ENCODE measurements at regions not wholly inside any gene's neighbourhood (a gene's known extent, or its start where the extent isn't known, plus 50 kb on each side); places are given as distances from the start of the nearest gene placed in this dataset.

DNA sequence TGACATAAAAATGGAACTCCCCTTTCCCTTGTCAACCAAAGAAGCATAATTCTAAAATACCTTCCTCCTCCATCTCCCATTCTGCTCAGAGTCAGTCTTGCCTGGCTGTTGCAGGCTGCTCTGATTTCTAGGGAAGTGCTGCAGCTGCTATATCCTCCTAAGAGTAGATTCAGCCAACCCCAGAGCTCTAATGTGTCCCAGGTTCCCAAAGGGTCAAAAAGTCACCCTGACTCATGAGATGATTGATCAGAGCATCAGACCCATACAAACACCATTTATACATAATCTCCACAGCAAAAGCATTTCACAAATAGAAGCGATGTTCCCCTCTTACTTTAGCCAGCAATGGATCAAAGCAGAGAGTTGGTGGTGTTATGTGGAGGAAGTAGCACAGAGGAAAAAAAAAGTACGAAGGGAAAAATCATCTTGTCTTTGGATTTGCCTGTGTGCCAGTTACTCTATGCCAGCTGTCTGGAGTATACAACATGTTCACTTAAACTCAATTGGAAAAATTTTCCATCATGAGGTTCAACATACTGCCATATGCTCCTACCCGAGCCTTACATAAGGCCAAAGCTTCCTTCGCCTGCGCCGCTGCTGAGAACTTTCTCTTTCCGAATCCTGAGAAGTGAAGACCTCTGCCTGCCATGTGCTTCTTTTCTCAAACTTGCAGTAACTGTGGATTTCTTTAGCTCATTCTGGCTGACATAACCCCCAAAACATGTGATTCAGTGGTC, 258.0 kb downstream of the TLE4 start:
- Histone ChIP-seq H3K9me3 (ENCODE audit: low read length) (no peaks in the 10 kb centered on the region), H3K4me3 (ENCODE audit: low read depth in 1 of 2, low read length in 2 of 2) (no peak overlapping the region), H3K9ac (ENCODE audit: low read length) (no peak overlapping the region), H3K27me3 (ENCODE audit: control insufficient read depth in 1 of 2, insufficient read depth in 2 of 2, low read length in 2 of 2) (no peaks in the 10 kb centered on the region), H3K27ac (ENCODE audit: low read depth, low read length) (no peak overlapping the region), H3K36me3 (ENCODE audit: insufficient read depth, low read length) (no peaks in the 10 kb centered on the region), H3K4me1 (ENCODE audit: insufficient read depth, low read length) (no peaks in the 10 kb centered on the region)

DNA sequence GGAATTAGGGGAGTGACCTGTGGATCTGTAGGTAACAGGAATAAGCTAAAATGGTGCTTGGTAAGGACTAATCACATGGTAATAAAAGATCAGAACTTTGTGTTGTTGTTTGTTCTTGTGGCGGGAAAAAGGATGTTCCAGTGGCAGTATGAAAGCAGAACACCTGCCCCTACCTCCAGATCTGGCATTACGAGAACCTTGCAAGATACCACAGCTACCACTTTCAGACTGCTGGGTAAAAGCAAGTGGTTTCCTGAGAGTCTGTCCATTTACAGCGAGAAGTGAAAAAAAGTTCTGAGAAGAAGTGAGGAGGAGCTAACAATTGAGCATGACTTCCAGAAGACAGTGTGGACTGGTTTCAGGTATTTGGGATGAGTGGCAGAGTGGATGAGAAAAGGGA, 252.5 kb downstream of the TLE4 start:
- Histone ChIP-seq H3K9ac (ENCODE audit: low read length) (no peak overlapping the region), H3K4me1 (ENCODE audit: insufficient read depth, low read length) (no peaks in the 10 kb centered on the region), H3K4me3 (ENCODE audit: low read depth in 1 of 2, low read length in 2 of 2) (no peak overlapping the region), H3K36me3 (ENCODE audit: insufficient read depth, low read length) (no peaks in the 10 kb centered on the region), H3K9me3 (ENCODE audit: low read length) (no peaks in the 10 kb centered on the region), H3K27me3 (ENCODE audit: control insufficient read depth in 1 of 2, insufficient read depth in 2 of 2, low read length in 2 of 2) (no peaks in the 10 kb centered on the region), H3K27ac (ENCODE audit: low read depth, low read length) (no peak overlapping the region)

DNA sequence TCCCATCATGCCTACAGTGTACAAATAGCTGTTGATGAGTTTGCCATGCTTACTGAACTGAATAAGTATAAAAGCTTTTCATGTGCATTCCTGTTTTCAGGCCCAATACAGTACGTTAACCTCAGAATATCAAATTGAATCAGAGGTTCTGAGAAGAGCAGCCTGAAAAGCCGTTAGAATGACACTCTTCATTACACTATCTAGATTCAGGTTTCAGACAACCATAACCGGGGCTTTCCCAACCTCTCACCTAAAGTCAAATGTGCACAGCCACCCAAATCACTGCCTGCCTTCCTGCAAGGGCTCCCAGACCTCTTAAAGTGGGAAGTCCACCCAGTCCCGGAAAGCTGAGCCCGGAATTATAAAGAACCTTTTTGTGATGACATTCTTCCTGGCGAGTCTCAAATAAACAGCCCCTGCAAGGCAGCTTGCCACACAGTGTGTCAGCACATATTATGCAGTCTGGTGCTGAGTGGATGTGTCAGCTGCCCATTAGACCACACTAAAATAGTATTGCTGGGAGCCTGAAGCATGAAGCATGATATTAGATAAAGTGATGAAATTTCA, 245.8 kb downstream of the TLE4 start:
- no peaks in the 10 kb centered on the region for H3K36me3 ChIP-seq (ENCODE audit: insufficient read depth, low read length)
- H3K27ac ChIP-seq (ENCODE audit: low read depth, low read length) = no peak overlapping the region
- no peaks in the 10 kb centered on the region for H3K4me1 ChIP-seq (ENCODE audit: insufficient read depth, low read length)
- no peak overlapping the region for H3K4me3 ChIP-seq (ENCODE audit: low read depth in 1 of 2, low read length in 2 of 2)
- H3K9ac ChIP-seq (ENCODE audit: low read length) = no peak overlapping the region
- H3K9me3 ChIP-seq (ENCODE audit: low read length) = no peaks in the 10 kb centered on the region
- H3K27me3 ChIP-seq (ENCODE audit: control insufficient read depth in 1 of 2, insufficient read depth in 2 of 2, low read length in 2 of 2) = no peaks in the 10 kb centered on the region

DNA sequence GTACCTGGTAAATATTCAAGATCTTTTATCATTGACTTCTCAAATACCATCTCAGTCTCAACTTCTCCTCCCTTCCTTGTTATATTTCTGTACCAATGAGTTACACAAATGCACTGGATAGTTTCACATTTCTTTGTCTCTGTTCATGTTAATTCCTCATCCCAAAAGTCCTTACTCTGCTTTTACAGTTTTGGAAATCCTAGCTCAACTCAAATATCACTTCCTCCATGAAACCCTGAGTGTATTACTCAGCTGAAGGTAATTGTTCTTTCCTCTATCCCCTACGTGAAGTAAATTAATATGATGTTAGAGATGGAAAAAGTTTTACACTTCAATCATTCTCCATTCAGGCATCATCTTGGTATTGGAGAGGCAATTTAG, 241.5 kb downstream of the TLE4 start:
- Histone ChIP-seq H3K27ac (ENCODE audit: low read depth, low read length) (no peak overlapping the region), H3K4me1 (ENCODE audit: insufficient read depth, low read length) (no peaks in the 10 kb centered on the region), H3K27me3 (ENCODE audit: control insufficient read depth in 1 of 2, insufficient read depth in 2 of 2, low read length in 2 of 2) (no peaks in the 10 kb centered on the region), H3K9ac (ENCODE audit: low read length) (no peak overlapping the region), H3K4me3 (ENCODE audit: low read depth in 1 of 2, low read length in 2 of 2) (no peak overlapping the region), H3K36me3 (ENCODE audit: insufficient read depth, low read length) (no peaks in the 10 kb centered on the region), H3K9me3 (ENCODE audit: low read length) (no peaks in the 10 kb centered on the region)

DNA sequence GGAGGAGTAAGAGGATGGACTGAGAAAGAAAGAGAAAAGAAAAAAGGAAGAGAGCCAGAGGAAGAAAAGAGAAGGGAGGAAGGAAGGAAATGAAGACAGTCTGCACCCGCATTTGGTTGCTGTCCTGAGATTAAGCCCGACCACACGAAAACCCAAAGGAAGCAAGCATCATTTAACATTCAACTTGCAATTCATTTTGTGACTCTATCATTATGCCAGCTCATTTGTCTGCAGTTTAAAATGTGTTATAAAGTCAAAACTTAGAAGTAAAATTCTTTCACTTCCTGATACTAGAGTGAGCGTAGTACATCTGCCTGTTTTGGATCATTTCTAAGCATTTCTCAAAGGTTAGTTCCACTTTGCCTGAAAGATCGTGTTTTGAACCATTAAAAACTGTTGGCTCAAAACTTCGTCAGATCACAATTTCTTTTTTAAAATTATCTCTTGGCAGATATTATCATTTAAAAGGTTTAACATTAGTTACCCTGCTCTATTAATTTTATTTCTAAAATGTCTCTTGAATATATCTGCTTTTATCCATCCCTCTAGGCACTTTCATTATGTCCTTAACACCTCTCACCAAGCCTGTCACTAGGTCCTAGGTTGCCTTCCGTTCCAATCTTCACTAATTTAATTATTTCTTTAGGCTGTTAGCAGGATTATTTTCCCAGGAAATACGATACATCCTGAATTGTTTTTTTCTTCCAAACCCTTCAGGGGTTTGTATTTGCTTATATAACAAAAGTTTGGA, 240.9 kb downstream of the TLE4 start:
- Histone ChIP-seq H3K9me3 (ENCODE audit: low read length) (no peaks in the 10 kb centered on the region), H3K4me3 (ENCODE audit: low read depth in 1 of 2, low read length in 2 of 2) (no peak overlapping the region), H3K9ac (ENCODE audit: low read length) (no peak overlapping the region)

DNA sequence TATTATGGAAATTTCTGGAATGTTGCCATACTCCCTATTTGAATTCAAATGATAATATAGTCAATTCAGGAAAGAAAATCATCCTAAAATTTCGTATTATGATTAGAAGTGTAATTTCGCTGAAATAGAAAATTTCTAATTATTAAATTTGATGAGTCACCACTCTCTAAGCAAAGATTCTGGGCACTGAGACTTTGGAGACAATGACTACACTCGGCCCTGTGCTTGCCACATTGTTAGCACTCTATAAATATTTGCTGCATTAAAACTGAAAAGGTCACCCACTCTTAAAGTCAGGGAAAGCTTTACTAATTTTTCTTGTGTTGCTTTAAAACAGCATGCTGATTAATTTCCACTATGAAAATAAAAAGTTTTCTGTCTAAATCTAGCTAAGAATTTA, 240.3 kb downstream of the TLE4 start:
- no peaks in the 10 kb centered on the region for H3K9me3 ChIP-seq (ENCODE audit: low read length)
- H3K4me1 ChIP-seq (ENCODE audit: insufficient read depth, low read length) = no peaks in the 10 kb centered on the region
- no peak overlapping the region for H3K9ac ChIP-seq (ENCODE audit: low read length)
- H3K4me3 ChIP-seq (ENCODE audit: low read depth in 1 of 2, low read length in 2 of 2) = no peak overlapping the region
- no peak overlapping the region for H3K27ac ChIP-seq (ENCODE audit: low read depth, low read length)
- H3K36me3 ChIP-seq (ENCODE audit: insufficient read depth, low read length) = no peaks in the 10 kb centered on the region
- H3K27me3 ChIP-seq (ENCODE audit: control insufficient read depth in 1 of 2, insufficient read depth in 2 of 2, low read length in 2 of 2) = no peaks in the 10 kb centered on the region

More for the DNA sequence above, 240.9 kb downstream of the TLE4 start:
- Histone ChIP-seq H3K27me3 (ENCODE audit: control insufficient read depth in 1 of 2, insufficient read depth in 2 of 2, low read length in 2 of 2) (no peaks in the 10 kb centered on the region), H3K27ac (ENCODE audit: low read depth, low read length) (no peak overlapping the region), H3K4me1 (ENCODE audit: insufficient read depth, low read length) (no peaks in the 10 kb centered on the region), H3K36me3 (ENCODE audit: insufficient read depth, low read length) (no peaks in the 10 kb centered on the region)

DNA sequence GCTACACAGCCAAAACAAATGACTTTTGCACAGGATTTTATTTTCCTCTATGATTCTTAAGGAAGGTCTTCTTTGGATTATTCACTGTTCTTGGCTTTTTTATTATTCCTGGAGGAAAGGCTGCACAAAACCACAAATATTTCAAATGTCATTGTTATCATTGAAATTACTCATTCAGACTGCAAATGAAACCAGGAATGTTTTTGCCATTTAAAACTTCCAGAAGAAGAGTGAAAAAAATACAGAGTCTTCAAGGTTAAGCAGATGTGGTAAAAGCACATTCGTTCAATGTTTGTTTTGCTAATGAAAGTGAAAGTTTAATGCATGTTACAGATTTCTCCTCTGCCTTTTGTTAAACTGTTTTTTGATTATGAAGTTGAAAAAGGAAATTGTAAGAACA, 238.2 kb downstream of the TLE4 start:
- no peaks in the 10 kb centered on the region for H3K4me1 ChIP-seq (ENCODE audit: insufficient read depth, low read length)
- H3K4me3 ChIP-seq (ENCODE audit: low read depth in 1 of 2, low read length in 2 of 2) = no peak overlapping the region
- H3K27ac ChIP-seq (ENCODE audit: low read depth, low read length) = no peak overlapping the region
- H3K36me3 ChIP-seq (ENCODE audit: insufficient read depth, low read length) = no peaks in the 10 kb centered on the region
- no peak overlapping the region for H3K9ac ChIP-seq (ENCODE audit: low read length)
- no peaks in the 10 kb centered on the region for H3K9me3 ChIP-seq (ENCODE audit: low read length)
- H3K27me3 ChIP-seq (ENCODE audit: control insufficient read depth in 1 of 2, insufficient read depth in 2 of 2, low read length in 2 of 2) = no peaks in the 10 kb centered on the region

DNA sequence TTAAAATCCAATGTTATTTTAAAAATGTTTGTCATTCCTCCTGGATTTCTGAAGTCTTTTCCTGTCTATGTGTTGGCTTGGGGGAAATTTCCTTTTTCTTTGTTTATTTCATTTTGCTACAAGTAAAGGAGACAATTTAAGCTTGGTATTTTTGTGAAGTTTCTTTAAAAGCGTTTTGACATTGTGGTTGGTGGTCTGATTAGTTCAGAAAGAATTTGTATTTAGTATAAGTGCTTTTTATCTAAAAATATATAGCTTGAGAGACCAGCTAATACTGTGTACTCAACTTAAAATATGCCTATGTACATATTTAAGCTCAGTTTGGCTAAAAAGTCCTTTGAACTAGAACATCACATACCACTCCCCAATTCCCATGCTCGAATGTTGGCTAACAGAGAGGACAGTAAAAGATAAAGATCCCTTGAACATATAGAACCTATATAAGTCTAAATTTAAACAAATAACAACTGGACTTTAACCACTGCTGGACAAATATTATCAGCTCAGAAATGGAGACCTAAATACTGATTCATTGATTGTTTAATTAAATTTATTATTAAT, 237.6 kb downstream of the TLE4 start:
- no peaks in the 10 kb centered on the region for H3K27me3 ChIP-seq (ENCODE audit: control insufficient read depth in 1 of 2, insufficient read depth in 2 of 2, low read length in 2 of 2)
- H3K36me3 ChIP-seq (ENCODE audit: insufficient read depth, low read length) = no peaks in the 10 kb centered on the region
- H3K4me1 ChIP-seq (ENCODE audit: insufficient read depth, low read length) = no peaks in the 10 kb centered on the region

DNA sequence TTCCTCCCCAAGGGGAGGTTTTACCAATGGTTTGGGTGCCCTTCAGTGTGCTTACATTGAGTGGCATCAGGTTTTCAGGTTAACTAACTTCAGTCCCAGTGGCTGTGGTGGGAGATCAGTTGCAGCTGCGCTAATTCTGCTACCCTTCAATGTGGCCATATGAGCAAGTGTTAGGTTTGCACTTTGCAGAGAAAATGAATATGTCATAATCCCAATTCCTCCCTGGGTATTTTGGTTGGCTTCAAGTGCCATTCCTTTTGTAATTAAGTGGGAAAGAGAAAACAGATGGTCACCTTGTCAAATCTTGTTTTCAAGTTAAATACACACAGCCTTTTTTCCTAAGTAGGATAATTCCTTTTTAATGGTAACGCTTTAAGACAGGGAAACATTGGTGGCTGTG, 236.2 kb downstream of the TLE4 start:
- H3K9ac ChIP-seq (ENCODE audit: low read length) = no peak overlapping the region
- H3K4me1 ChIP-seq (ENCODE audit: insufficient read depth, low read length) = no peaks in the 10 kb centered on the region
- H3K36me3 ChIP-seq (ENCODE audit: insufficient read depth, low read length) = no peaks in the 10 kb centered on the region

More for the DNA sequence above, 237.6 kb downstream of the TLE4 start:
- Histone ChIP-seq H3K4me3 (ENCODE audit: low read depth in 1 of 2, low read length in 2 of 2) (no peak overlapping the region), H3K9me3 (ENCODE audit: low read length) (no peaks in the 10 kb centered on the region), H3K9ac (ENCODE audit: low read length) (no peak overlapping the region), H3K27ac (ENCODE audit: low read depth, low read length) (no peak overlapping the region)

DNA sequence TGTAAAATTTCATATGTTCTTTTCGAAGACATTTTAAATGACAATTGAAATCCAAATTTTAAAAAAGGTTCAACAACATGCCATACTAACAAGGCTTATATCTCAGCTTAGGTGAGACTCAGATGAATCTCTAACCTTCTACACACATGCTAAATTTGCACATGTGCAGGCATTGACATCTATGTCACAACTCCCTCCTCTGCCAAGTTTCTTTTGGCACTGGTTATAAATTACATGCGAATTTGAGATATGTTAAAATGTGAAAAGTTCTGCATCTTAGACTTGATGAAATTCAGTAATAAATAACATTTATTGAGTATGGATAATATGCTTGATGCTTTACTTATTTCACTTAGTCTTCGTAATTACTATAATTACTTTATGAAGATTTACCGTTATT, 234.3 kb downstream of the TLE4 start:
- H3K27me3 ChIP-seq (ENCODE audit: control insufficient read depth in 1 of 2, insufficient read depth in 2 of 2, low read length in 2 of 2) = no peaks in the 10 kb centered on the region
- no peaks in the 10 kb centered on the region for H3K9me3 ChIP-seq (ENCODE audit: low read length)
- no peaks in the 10 kb centered on the region for H3K36me3 ChIP-seq (ENCODE audit: insufficient read depth, low read length)
- no peak overlapping the region for H3K9ac ChIP-seq (ENCODE audit: low read length)
- H3K4me3 ChIP-seq (ENCODE audit: low read depth in 1 of 2, low read length in 2 of 2) = no peak overlapping the region
- no peak overlapping the region for H3K27ac ChIP-seq (ENCODE audit: low read depth, low read length)
- no peaks in the 10 kb centered on the region for H3K4me1 ChIP-seq (ENCODE audit: insufficient read depth, low read length)

More for the DNA sequence above, 236.2 kb downstream of the TLE4 start:
- Histone ChIP-seq H3K27me3 (ENCODE audit: control insufficient read depth in 1 of 2, insufficient read depth in 2 of 2, low read length in 2 of 2) (no peaks in the 10 kb centered on the region), H3K9me3 (ENCODE audit: low read length) (no peaks in the 10 kb centered on the region), H3K27ac (ENCODE audit: low read depth, low read length) (no peak overlapping the region), H3K4me3 (ENCODE audit: low read depth in 1 of 2, low read length in 2 of 2) (no peak overlapping the region)

DNA sequence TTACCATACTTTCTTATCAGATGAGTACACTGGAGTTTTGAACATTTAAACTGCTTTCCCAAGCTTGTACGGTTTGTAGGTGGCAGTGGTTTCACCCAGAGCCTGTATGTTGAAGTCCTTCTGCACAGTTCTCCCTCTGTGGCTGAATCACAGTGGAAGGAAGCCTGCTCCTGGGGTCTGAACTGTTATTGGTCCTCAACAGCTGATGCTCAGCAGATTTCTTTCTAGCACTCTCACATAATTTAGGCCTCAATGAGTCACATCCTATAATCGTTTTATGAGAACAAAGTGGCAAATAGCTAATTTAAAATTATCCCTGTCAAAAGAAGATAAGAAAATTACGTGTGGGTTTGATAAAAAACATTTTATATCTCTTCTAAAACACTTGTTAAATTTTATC, 229.7 kb downstream of the TLE4 start:
- H3K27me3 ChIP-seq (ENCODE audit: control insufficient read depth in 1 of 2, insufficient read depth in 2 of 2, low read length in 2 of 2) = no peaks in the 10 kb centered on the region
- no peak overlapping the region for H3K9ac ChIP-seq (ENCODE audit: low read length)
- no peak overlapping the region for H3K27ac ChIP-seq (ENCODE audit: low read depth, low read length)

More for the DNA sequence above, 229.7 kb downstream of the TLE4 start:
- Histone ChIP-seq H3K4me3 (ENCODE audit: low read depth in 1 of 2, low read length in 2 of 2) (no peak overlapping the region), H3K4me1 (ENCODE audit: insufficient read depth, low read length) (no peaks in the 10 kb centered on the region), H3K36me3 (ENCODE audit: insufficient read depth, low read length) (no peaks in the 10 kb centered on the region), H3K9me3 (ENCODE audit: low read length) (no peaks in the 10 kb centered on the region)

Data from muscle layer of colon (tissue), 2 donors.